ENCODE measurements at regions not wholly inside any gene's neighbourhood (a gene's known extent, or its start where the extent isn't known, plus 50 kb on each side); places are given as distances from the start of the nearest gene placed in this dataset.

- peaks cover 24% of the 10 kb centered on the region for H3K4me1 ChIP-seq
- TF ChIP-seq POLR2AphosphoS5 (IDR thresholded peaks at IDR 0.05; ENCODE audit: insufficient read depth in 1 of 2, low read depth in 1 of 2) (no peak), POLR2A (IDR thresholded peaks at IDR 0.05) (no peak), CTCF (IDR thresholded peaks at IDR 0.05) (no peak)
- H3K27me3 ChIP-seq, result no peaks in the 10 kb centered on the region
- no peaks in the 10 kb centered on the region for H3K9me3 ChIP-seq
- H3K27ac ChIP-seq, result no peak overlapping the region
- intact Hi-C loops (cut with DNase I), result no loop called here
- DNase-seq (ENCODE audit: extremely low spot score in 2 of 2), result no peak
- no peak overlapping the region for H3K4me3 ChIP-seq
- H3K36me3 ChIP-seq, result no peaks in the 10 kb centered on the region
These were observed 205.0 kb upstream of the FOXN3 start for GRCh38 chr14:89621791-89622638.

- intact Hi-C loops (cut with DNase I), result no loop called here
- Histone ChIP-seq H3K27me3 (no peaks in the 10 kb centered on the region), H3K36me3 (no peaks in the 10 kb centered on the region), H3K9me3 (no peaks in the 10 kb centered on the region), H3K4me1 (peaks cover 34% of the 10 kb centered on the region), H3K4me3 (no peak overlapping the region), H3K27ac (no peak overlapping the region)
- no peak for DNase-seq (ENCODE audit: extremely low spot score in 2 of 2)
- TF ChIP-seq POLR2AphosphoS5 (IDR thresholded peaks at IDR 0.05; ENCODE audit: insufficient read depth in 1 of 2, low read depth in 1 of 2) (no peak), POLR2A (IDR thresholded peaks at IDR 0.05) (no peak), CTCF (IDR thresholded peaks at IDR 0.05) (no peak)
These were observed 204.0 kb upstream of the FOXN3 start for GRCh38 chr14:89621009-89621421.

DNA sequence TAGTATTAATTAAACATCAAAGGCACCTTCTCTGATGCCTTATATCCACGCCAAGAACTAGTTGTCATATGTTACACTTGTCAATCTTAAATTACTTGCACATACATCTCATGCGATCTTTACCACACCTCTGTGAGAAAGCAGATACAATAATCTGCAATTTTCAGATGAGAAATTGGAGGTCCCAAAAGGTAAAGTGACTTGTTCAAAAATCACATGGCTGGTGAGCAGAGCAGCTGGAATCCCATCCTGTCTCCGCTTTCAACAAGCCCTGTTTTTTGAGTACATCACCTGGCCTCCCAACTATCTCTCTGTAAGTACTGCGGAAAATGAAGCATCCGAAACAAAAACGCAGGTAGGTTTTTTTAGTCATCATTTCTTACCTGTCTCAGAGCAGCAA lies 203.4 kb upstream of the FOXN3 start:
- Histone ChIP-seq H3K27ac (no peak overlapping the region), H3K27me3 (no peaks in the 10 kb centered on the region), H3K36me3 (no peaks in the 10 kb centered on the region), H3K9me3 (no peaks in the 10 kb centered on the region), H3K4me1 (peaks cover 32% of the 10 kb centered on the region), H3K4me3 (no peak overlapping the region)
- intact Hi-C loops (cut with DNase I), result no loop called here
- DNase-seq (ENCODE audit: extremely low spot score in 2 of 2), result no peak
- TF ChIP-seq POLR2A (IDR thresholded peaks at IDR 0.05) (no peak), CTCF (IDR thresholded peaks at IDR 0.05) (no peak), POLR2AphosphoS5 (IDR thresholded peaks at IDR 0.05; ENCODE audit: insufficient read depth in 1 of 2, low read depth in 1 of 2) (no peak)

- intact Hi-C loops (cut with DNase I), result no loop called here
These were observed 202.6 kb upstream of the FOXN3 start for GRCh38 chr14:89619596-89619995.

More at GRCh38 chr14:89619596-89619995, 202.6 kb upstream of the FOXN3 start:
- H3K4me3 ChIP-seq, result peak overlapping the region; percentile 52 to 84
- no peaks in the 10 kb centered on the region for H3K36me3 ChIP-seq
- H3K27me3 ChIP-seq, result no peaks in the 10 kb centered on the region
- DNase-seq (ENCODE audit: extremely low spot score in 2 of 2), result no peak
- H3K4me1 ChIP-seq, result peaks cover 29% of the 10 kb centered on the region
- H3K27ac ChIP-seq, result peak overlapping the region; percentile 53
- TF ChIP-seq POLR2AphosphoS5 (IDR thresholded peaks at IDR 0.05; ENCODE audit: insufficient read depth in 1 of 2, low read depth in 1 of 2), result no peak
- TF ChIP-seq CTCF (IDR thresholded peaks at IDR 0.05), result no peak
- no peak for TF ChIP-seq POLR2A (IDR thresholded peaks at IDR 0.05)
- no peaks in the 10 kb centered on the region for H3K9me3 ChIP-seq

All from vagina (tissue), 2 donors.